Choroid plexus epithelial cell (primary cell): ENCODE measurements at regions not wholly inside any gene's neighbourhood (a gene's known extent, or its start where the extent isn't known, plus 50 kb on each side); places are given as distances from the start of the nearest gene placed in this dataset.

Experiments
- DNase-seq: peaks from one replicate; pipeline ENCODE4 v3.0.0-alpha.2; 2010; ENCODE audit warnings: low read depth
- H3K4me3 ChIP-seq: 2 replicates; pipeline ENCODE4 v1.5.1; 2011; ENCODE audit warnings: low read depth, mild to moderate bottlenecking, control low read depth, low read length, moderate library complexity
- CTCF ChIP-seq: conservative IDR thresholded peaks from 2 replicates; pipeline ENCODE4 v1.5.1; 2011; ENCODE audit warnings: low read depth, mild to moderate bottlenecking, control low read depth, inconsistent platforms, low read length, moderate library complexity

DNA sequence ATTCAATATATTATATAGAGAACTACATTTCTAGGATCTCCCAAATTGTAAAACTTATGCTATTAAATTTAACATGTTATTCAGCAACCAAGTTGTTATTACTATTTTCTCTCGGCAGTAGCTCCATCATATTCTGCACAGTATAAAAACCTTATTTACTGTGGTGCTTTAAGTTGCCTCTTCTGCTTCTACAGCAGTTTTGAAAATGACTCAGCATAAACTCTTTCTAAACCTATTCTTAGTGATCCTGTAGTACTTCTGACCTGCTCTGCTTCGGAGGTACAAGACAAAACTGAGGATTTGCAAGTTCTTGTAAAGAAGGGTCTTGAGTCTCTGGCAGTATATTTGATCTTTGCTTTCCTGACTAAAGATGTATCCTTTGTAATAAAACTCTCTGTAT is 567.2 kb downstream of the TMX3 start:
- peak; percentile 36 for DNase-seq
- no peak overlapping the region for H3K4me3 ChIP-seq
- TF ChIP-seq CTCF = no peak

DNA sequence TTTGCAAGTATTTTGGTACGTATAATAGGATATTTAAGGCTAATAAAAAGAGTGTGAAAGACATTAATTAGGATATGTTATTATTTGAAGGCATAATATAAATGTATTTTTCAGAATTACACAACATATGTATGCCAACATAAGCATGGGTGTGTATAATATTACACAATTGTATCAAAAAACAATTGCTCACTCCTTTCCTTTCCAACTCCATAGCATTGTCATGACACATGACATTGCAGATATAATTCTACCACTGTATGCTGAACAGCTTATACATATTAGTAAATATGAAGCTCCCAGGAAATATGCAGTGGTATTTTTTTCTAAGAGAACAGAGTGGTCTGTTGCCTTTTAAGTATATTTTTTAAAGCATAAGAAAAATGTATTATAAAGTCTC is 593.1 kb downstream of the TMX3 start:
- peak; percentile 25 for DNase-seq
- H3K4me3 ChIP-seq = no peak overlapping the region
- TF ChIP-seq CTCF = no peak

GRCh38 chr18:68121308-68121707 is 593.6 kb downstream of the TMX3 start:
- H3K4me3 ChIP-seq = no peak overlapping the region
- TF ChIP-seq CTCF = no peak
- no peak for DNase-seq

DNA sequence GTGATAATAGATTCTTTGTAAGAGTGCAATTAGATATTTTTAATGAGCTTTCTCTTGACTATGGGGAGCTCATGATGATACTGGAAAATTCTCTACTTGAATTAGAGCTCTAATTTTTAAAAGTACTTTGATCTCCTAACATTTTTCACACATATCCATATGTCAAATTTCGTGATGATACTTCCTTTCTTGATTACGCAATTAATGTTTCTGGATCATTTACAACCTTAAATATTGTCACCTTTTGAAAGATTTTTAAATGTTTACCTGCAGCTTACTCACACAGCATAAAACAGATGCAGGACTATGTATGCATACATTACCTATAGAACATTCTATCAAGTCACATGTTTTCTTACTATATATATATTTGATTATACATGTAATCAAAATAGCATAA is 598.5 kb upstream of the DSEL start:
- DNase-seq = no peak
- no peak for TF ChIP-seq CTCF

GRCh38 chr18:68104036-68104435 is 587.5 kb upstream of the DSEL start:
- H3K4me3 ChIP-seq = no peak overlapping the region
- no peak for TF ChIP-seq CTCF
- DNase-seq = no peak

More for the DNA sequence above, 598.5 kb upstream of the DSEL start:
- H3K4me3 ChIP-seq = no peak overlapping the region

DNA sequence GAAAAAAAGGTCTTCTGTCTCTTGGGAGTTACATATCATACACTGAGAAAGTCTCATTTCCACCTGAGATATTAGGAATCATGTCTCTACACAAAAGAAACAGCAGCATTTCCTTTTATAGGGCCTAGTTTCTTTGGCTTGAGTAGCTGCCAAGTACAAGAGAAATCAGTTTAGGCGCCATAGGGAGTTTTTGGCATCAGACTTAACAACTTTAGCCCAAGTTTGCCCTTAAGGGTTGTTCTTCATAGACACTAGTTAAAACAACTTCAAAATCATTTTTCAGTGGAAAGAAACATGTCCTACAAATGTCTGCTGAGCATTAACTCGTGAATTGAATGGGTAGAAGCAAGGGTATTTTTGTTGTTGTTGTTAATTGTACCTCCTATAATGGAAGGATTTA is 587.0 kb upstream of the DSEL start:
- no peak overlapping the region for H3K4me3 ChIP-seq
- DNase-seq = peak; percentile 64

More for the DNA sequence above, 587.0 kb upstream of the DSEL start:
- TF ChIP-seq CTCF = no peak
